ENCODE measurements at regions not wholly inside any gene's neighbourhood (a gene's known extent, or its start where the extent isn't known, plus 50 kb on each side); places are given as distances from the start of the nearest gene placed in this dataset.

- TF ChIP-seq CTCF (IDR thresholded peaks at IDR 0.05; ENCODE audit: low read depth, low read length, poor library complexity, severe bottlenecking) (no peak), EZH2phosphoT487 (IDR thresholded peaks at IDR 0.05; ENCODE audit: borderline replicate concordance, low read length) (no peak)
These were observed 100.9 kb upstream of the RXFP1 start for GRCh38 chr4:158420782-158421181.

Data from DOHH2 (cell line).